HCT116 (cell line): ENCODE measurements at regions not wholly inside any gene's neighbourhood (a gene's known extent, or its start where the extent isn't known, plus 50 kb on each side); places are given as distances from the start of the nearest gene placed in this dataset.

Experiments used
- ATAC-seq: fragments of 200-7000 bp; cut with Tn5 transposase; 2 replicates; pipeline ENCODE4 v1.9.1; 2020; ENCODE audit warnings: mild to moderate bottlenecking, moderate library complexity
- BruUV-seq: library from RNA; stranded (reverse); fragments of 400-500 nt; replicated peaks from 2 replicates; lab custom pipeline; 2021; lab: Mats Ljungman, UMichigan
- CTCF ChIA-PET: fragments of 300-600 bp; sonication (Branson Sonifier 250); formaldehyde crosslinking; loops from one replicate; lab custom pipeline; 2021; ENCODE audit warnings: antibody characterized with exemption; lab: Charles Lee
- POLR2A ChIA-PET: fragments of 300-600, 350-600 bp; sonication (Branson Sonifier 250); formaldehyde crosslinking; loops from one replicate; lab custom pipeline; 2021; ENCODE audit warnings: antibody characterized with exemption; lab: Charles Lee
- RAD21 ChIA-PET, 2 experiments: fragments of 300-600 bp; sonication (Branson Sonifier 250); formaldehyde crosslinking; loops; one replicate each; lab custom pipeline; 2023; ENCODE audit warnings: low total read pairs in 2 of 2; ENCODE audit not compliant: uncharacterized antibody in 2 of 2, unreplicated experiment in 2 of 2, low non-redundant PET in 1 of 2; lab: Charles Lee
- DNase-seq: peaks from one replicate; pipeline ENCODE4 v3.0.0-alpha.2; 2010; ENCODE audit warnings: low read depth, low spot score
- H2AFZ ChIP-seq: fragments of 200-600 bp; shearing (Covaris generic), sonication (generic); 2 replicates; pipeline ENCODE4 v1.6.1; 2017; ENCODE audit warnings: low read depth, mixed run types, mixed read lengths, antibody characterized with exemption, low read length; ENCODE audit not compliant: poor library complexity, severe bottlenecking
- H3K27ac ChIP-seq: 2 replicates; pipeline ENCODE4 v1.5.1; 2012; ENCODE audit warnings: low read depth, low read length
- H3K27me3 ChIP-seq: fragments of 200-600 bp; sonication (generic); 2 replicates; pipeline ENCODE4 v1.6.1; 2016; ENCODE audit warnings: mixed run types, low read length, mixed read lengths; ENCODE audit not compliant: insufficient read depth
- H3K36me3 ChIP-seq, 2 experiments: fragments of 200-500 bp in 1 of 2; fragments of 200-600 bp in 1 of 2; sonication (Bioruptor generic) in 1 of 2; sonication (generic) in 1 of 2; 2 replicates each; pipeline versions ENCODE4 v1.5.1 to v1.6.1; 2014 to 2016; ENCODE audit warnings: low read length in 2 of 2, inconsistent platforms in 1 of 2, mixed read lengths in 1 of 2, mixed run types in 1 of 2; ENCODE audit not compliant: insufficient read depth in 2 of 2, control insufficient read depth in 1 of 2
- H3K4me1 ChIP-seq, 2 experiments: fragments of 200-600 bp in 1 of 2; sonication (generic) in 1 of 2; 2 replicates each; pipeline versions ENCODE4 v1.5.1 to v1.6.1; 2012 to 2017; ENCODE audit warnings: low read length in 2 of 2, inconsistent platforms in 1 of 2, mild to moderate bottlenecking in 1 of 2, mixed read lengths in 1 of 2, mixed run types in 1 of 2, moderate library complexity in 1 of 2; ENCODE audit not compliant: insufficient read depth in 2 of 2, control insufficient read depth in 1 of 2
- H3K4me2 ChIP-seq: fragments of 200-600 bp; sonication (generic); 2 replicates; pipeline ENCODE4 v1.6.1; 2017; ENCODE audit warnings: mixed run types, low read length, mixed read lengths
- H3K4me3 ChIP-seq, 2 experiments: fragments of 200-600 bp in 1 of 2; sonication (generic) in 1 of 2; replicated peaks in 1 of 2; 2 replicates each; pipeline ENCODE4 v1.5.1; 2011 to 2016; ENCODE audit warnings: low read length in 2 of 2, control low read depth in 1 of 2, low read depth in 1 of 2, mild to moderate bottlenecking in 1 of 2, mixed read lengths in 1 of 2, mixed run types in 1 of 2
- H3K79me2 ChIP-seq: fragments of 200-600 bp; sonication (generic); 2 replicates; pipeline ENCODE4 v1.6.1; 2017; ENCODE audit warnings: mild to moderate bottlenecking, mixed run types, low read length, moderate library complexity, mixed read lengths; ENCODE audit not compliant: insufficient read depth
- H3K9ac ChIP-seq: fragments of 200-600 bp; sonication (generic); 2 replicates; pipeline ENCODE4 v1.6.1; 2016; ENCODE audit warnings: low read length, mixed read lengths
- H3K9me2 ChIP-seq: fragments of 200-600 bp; sonication (generic), shearing (Covaris generic); 2 replicates; pipeline ENCODE4 v1.6.1; 2017; ENCODE audit warnings: mixed run types, mild to moderate bottlenecking, moderate library complexity; ENCODE audit not compliant: insufficient read depth
- H3K9me3 ChIP-seq, 2 experiments: fragments of 200-500 bp in 1 of 2; fragments of 200-600 bp in 1 of 2; sonication (Bioruptor generic) in 1 of 2; sonication (generic) in 1 of 2; 2 replicates each; pipeline ENCODE4 v1.6.1; 2014 to 2017; ENCODE audit warnings: low read length in 2 of 2, mixed read lengths in 2 of 2, inconsistent platforms in 1 of 2, low read depth in 1 of 2, mild to moderate bottlenecking in 1 of 2, mixed run types in 1 of 2, moderate library complexity in 1 of 2; ENCODE audit not compliant: control insufficient read depth in 1 of 2, insufficient read depth in 1 of 2
- H4K20me1 ChIP-seq: fragments of 200-600 bp; sonication (generic), shearing (Covaris generic); 2 replicates; pipeline ENCODE4 v1.6.1; 2017; ENCODE audit warnings: mixed run types, mild to moderate bottlenecking, moderate library complexity; ENCODE audit not compliant: insufficient read depth
- ATF3 ChIP-seq: IDR thresholded peaks from 2 replicates; pipeline ENCODE4 v1.6.1; 2012
- CBX3 ChIP-seq: IDR thresholded peaks from 2 replicates; pipeline ENCODE4 v1.6.1; 2012; ENCODE audit warnings: low read depth
- CEBPB ChIP-seq: IDR thresholded peaks from 2 replicates; pipeline ENCODE4 v1.6.1; 2012; ENCODE audit warnings: low read depth
- CTCF ChIP-seq, 3 experiments: fragments of 200-600 bp in 1 of 3; sonication (generic) in 1 of 3; IDR thresholded peaks in 2 of 3; conservative IDR thresholded peaks in 1 of 3; 2 replicates each; pipeline ENCODE4 v1.5.1; 2012 to 2017; ENCODE audit warnings: low read depth in 2 of 3, low read length in 2 of 3, antibody characterized with exemption in 1 of 3, borderline replicate concordance in 1 of 3, control low read depth in 1 of 3, mild to moderate bottlenecking in 1 of 3, mixed read lengths in 1 of 3, mixed run types in 1 of 3, moderate library complexity in 1 of 3; ENCODE audit not compliant: insufficient read depth in 1 of 3
- JUND ChIP-seq: IDR thresholded peaks from 2 replicates; pipeline ENCODE4 v1.6.1; 2012
- POLR2A ChIP-seq: IDR thresholded peaks from 2 replicates; pipeline ENCODE4 v1.7.0; 2011; ENCODE audit warnings: borderline replicate concordance; ENCODE audit not compliant: insufficient read depth, insufficient read length; ENCODE audit errors: extremely low read depth
- POLR2AphosphoS5 ChIP-seq: IDR thresholded peaks from 2 replicates; pipeline ENCODE4 v1.6.1; 2011; ENCODE audit warnings: mild to moderate bottlenecking, low read depth, low read length, moderate library complexity
- SP1 ChIP-seq: IDR thresholded peaks from 2 replicates; pipeline ENCODE4 v1.6.1; 2012; ENCODE audit warnings: low read depth
- SRF ChIP-seq: IDR thresholded peaks from 2 replicates; pipeline ENCODE4 v1.6.1; 2012; ENCODE audit warnings: low read depth
- TCF7L2 ChIP-seq: IDR thresholded peaks from 2 replicates; pipeline ENCODE4 v1.7.0; 2011; ENCODE audit warnings: borderline replicate concordance, inconsistent platforms; ENCODE audit not compliant: insufficient read depth, insufficient read length; ENCODE audit errors: extremely low read depth
- ZBTB33 ChIP-seq: IDR thresholded peaks from 2 replicates; pipeline ENCODE4 v1.6.1; 2011; ENCODE audit warnings: mild to moderate bottlenecking, low read length, moderate library complexity; ENCODE audit not compliant: insufficient replicate concordance; ENCODE audit errors: extremely low read depth
- ZFX ChIP-seq: fragments of 450-650 bp; IDR thresholded peaks from 2 replicates; pipeline ENCODE4 v1.6.1; 2017
- ZNF274 ChIP-seq: fragments of 200-500 bp; sonication (Bioruptor generic); IDR thresholded peaks from 2 replicates; pipeline ENCODE4 v1.6.1; 2014; ENCODE audit warnings: mild to moderate bottlenecking, low read depth, low read length, inconsistent platforms
- intact Hi-C: fragments of 100-400 bp; cut with micrococcal nuclease; formaldehyde crosslinking; loops from 2 replicates; pipeline ENCODE4 v1.10.0; 2022

GRCh38 chr10:81674941-81675340, 200.1 kb upstream of the NRG3 start:
- H3K4me1 ChIP-seq: no peaks in the 10 kb centered on the region
- no peak overlapping the region for H3K4me2 ChIP-seq
- H3K4me3 ChIP-seq: no peak overlapping the region
- DNase-seq (no peak), ATAC-seq (no peak)
- no peaks in the 10 kb centered on the region for H3K27me3 ChIP-seq
- H3K36me3 ChIP-seq: no peaks in the 10 kb centered on the region
- BruUV-seq: no TSS peak
- peaks cover 0 to 13% of the 10 kb centered on the region in 2 experiments; a peak in 2 of 4 replicates for H3K9me3 ChIP-seq
- no peak overlapping the region for H2AFZ ChIP-seq
- intact Hi-C loops: no loop called here
- H3K9me2 ChIP-seq: no peaks in the 10 kb centered on the region
- ChIA-PET RAD21 (no interaction called here), CTCF (no interaction called here), POLR2A (no interaction called here)
- no peak overlapping the region for H3K27ac ChIP-seq
- no peaks in the 10 kb centered on the region for H3K79me2 ChIP-seq
- TF ChIP-seq SRF: no peak
- TF ChIP-seq CBX3: no peak
- TF ChIP-seq SP1: no peak
- TF ChIP-seq JUND: no peak
- no peak for TF ChIP-seq CTCF (IDR thresholded peaks at IDR 0.05 in 2 of 3, conservative IDR thresholded peaks at IDR 0.05 in 1 of 3; ENCODE audit: borderline replicate concordance in 1 of 3, insufficient read depth in 1 of 3, low read depth in 2 of 3, low read length in 2 of 3)
- no peak for TF ChIP-seq TCF7L2
- TF ChIP-seq ZNF274: no peak
- no peak for TF ChIP-seq POLR2AphosphoS5
- no peak for TF ChIP-seq ATF3
- TF ChIP-seq ZBTB33: no peak
- no peak for TF ChIP-seq ZFX
- TF ChIP-seq POLR2A: no peak
- no peak for TF ChIP-seq CEBPB
- no peaks in the 10 kb centered on the region for H4K20me1 ChIP-seq
- no peak overlapping the region for H3K9ac ChIP-seq
